ENCODE measurements at regions not wholly inside any gene's neighbourhood (a gene's known extent, or its start where the extent isn't known, plus 50 kb on each side); places are given as distances from the start of the nearest gene placed in this dataset.

DNA sequence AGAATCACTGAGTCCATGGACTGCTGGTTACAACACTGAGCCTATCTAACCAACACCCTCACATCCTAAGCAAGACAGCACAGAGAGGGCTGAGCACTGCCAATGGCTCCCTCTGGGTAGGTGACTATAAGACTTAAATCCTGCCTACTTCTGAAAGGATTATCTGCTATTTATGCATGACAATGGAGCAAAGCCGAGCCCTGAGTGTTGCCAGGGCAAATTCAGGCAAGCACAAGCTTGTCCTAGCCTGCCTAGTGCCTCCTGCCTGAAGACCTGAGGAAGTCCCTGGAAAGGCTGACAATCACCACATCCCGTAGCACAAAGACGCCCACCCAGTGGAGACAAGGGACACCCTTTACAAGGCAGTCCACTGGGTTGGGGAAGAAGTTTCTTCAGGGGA lies 129.7 kb downstream of the OSR1 start:
- Histone ChIP-seq H3K36me3 (ENCODE audit: control insufficient read depth, insufficient read depth, low read length) (no peaks in the 10 kb centered on the region), H2BK5ac (ENCODE audit: low read depth, low read length, poor library complexity, severe bottlenecking) (peak overlapping the region; percentile 4), H4K91ac (ENCODE audit: insufficient read depth, low read depth, low read length) (peak overlapping the region; percentile 9; the same call in 1 of the 2 replicates), H3K79me1 (ENCODE audit: low read depth in 1 of 2, low read length in 2 of 2) (no peaks in the 10 kb centered on the region), H3K27ac (ENCODE audit: insufficient read depth, low read length) (no peak overlapping the region), H3K9ac (ENCODE audit: low read depth, low read length) (no peak overlapping the region), H2AFZ (replicated peaks; ENCODE audit: low read length, poor library complexity) (peak overlapping the region; percentile 4), H3K9me1 (ENCODE audit: insufficient read depth, low read length) (no peaks in the 10 kb centered on the region), H4K5ac (ENCODE audit: low read depth, low read length) (peak overlapping the region; percentile 63; the same call in 1 of the 2 replicates), H3K23ac (ENCODE audit: low read depth, low read length) (no peak overlapping the region), H3K18ac (ENCODE audit: low read depth, low read length) (peak overlapping the region; percentile 59; the same call in 1 of the 2 replicates), H2BK15ac (ENCODE audit: low read depth, low read length) (no peak overlapping the region), H2AK9ac (replicated peaks; ENCODE audit: low read depth, low read length, poor library complexity) (no peak overlapping the region), H3K4me2 (ENCODE audit: low read depth, low read length) (no peak overlapping the region), H4K20me1 (ENCODE audit: insufficient read depth, low read length) (no peaks in the 10 kb centered on the region), H2AK5ac (ENCODE audit: low read depth, low read length) (no peak overlapping the region), H3K4ac (ENCODE audit: low read depth, low read length) (peak overlapping the region; percentile 30; the same call in 1 of the 2 replicates), H3K56ac (ENCODE audit: extremely low read depth, insufficient read depth, low read length) (no peak overlapping the region), H3K14ac (replicated peaks; ENCODE audit: low read depth, low read length) (no peak overlapping the region), H3K4me3 (ENCODE audit: insufficient read depth, low read depth, low read length) (no peak overlapping the region), H3K27me3 (ENCODE audit: control insufficient read depth, insufficient read depth, low read length) (no peaks in the 10 kb centered on the region; the same call in 1 of the 2 replicates), H2BK20ac (ENCODE audit: low read depth, low read length) (no peak overlapping the region), H2BK120ac (ENCODE audit: low read depth, low read length) (no peak overlapping the region), H3K4me1 (ENCODE audit: control insufficient read depth, insufficient read depth, low read length) (peaks cover 8% of the 10 kb centered on the region), H3K9me3 (ENCODE audit: control insufficient read depth, insufficient read depth, low read length) (no peaks in the 10 kb centered on the region), H4K8ac (ENCODE audit: low read depth in 2 of 2, low read length in 2 of 2) (no peak overlapping the region)
- TF ChIP-seq, protein P1, sequence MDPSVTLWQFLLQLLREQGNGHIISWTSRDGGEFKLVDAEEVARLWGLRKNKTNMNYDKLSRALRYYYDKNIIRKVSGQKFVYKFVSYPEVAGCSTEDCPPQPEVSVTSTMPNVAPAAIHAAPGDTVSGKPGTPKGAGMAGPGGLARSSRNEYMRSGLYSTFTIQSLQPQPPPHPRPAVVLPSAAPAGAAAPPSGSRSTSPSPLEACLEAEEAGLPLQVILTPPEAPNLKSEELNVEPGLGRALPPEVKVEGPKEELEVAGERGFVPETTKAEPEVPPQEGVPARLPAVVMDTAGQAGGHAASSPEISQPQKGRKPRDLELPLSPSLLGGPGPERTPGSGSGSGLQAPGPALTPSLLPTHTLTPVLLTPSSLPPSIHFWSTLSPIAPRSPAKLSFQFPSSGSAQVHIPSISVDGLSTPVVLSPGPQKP (IDR thresholded peaks at IDR 0.05; ENCODE audit: borderline replicate concordance, low read depth, low read length), result no peak
- no peak for TF ChIP-seq RAD21 (IDR thresholded peaks at IDR 0.05; ENCODE audit: low read length)
- no peak for TF ChIP-seq CEBPB (IDR thresholded peaks at IDR 0.05; ENCODE audit: low read depth, low read length)
- no peak for TF ChIP-seq CHD1 (IDR thresholded peaks at IDR 0.05; ENCODE audit: low read depth, low read length)
- in situ Hi-C loops (cut with MboI; ENCODE audit: low sequenced_read_pairs), result no loop called here
- BruUV-seq (replicated peaks), result no TSS peak
- ATAC-seq (ENCODE audit: low read depth) (no peak), DNase-seq (no peak)
- intact Hi-C loops (cut with micrococcal nuclease), result no loop called here
- dilution Hi-C loops (cut with HindIII; ENCODE audit: low sequenced_read_pairs, unreplicated experiment), result no loop called here
- CTCF ChIA-PET, result no interaction called here
- POLR2A ChIA-PET (ENCODE audit: unreplicated experiment), result no interaction called here
- no CpG with 5 or more reads among the region's 3 CpGs for WGBS, 2 experiments (ENCODE audit: extremely low coverage in 2 of 2, insufficient read length in 1 of 2)

Measured in IMR-90 (cell line).